HG03097 (cell line): ENCODE measurements at regions not wholly inside any gene's neighbourhood (a gene's known extent, or its start where the extent isn't known, plus 50 kb on each side); places are given as distances from the start of the nearest gene placed in this dataset.

Experiments used
- ATAC-seq: cut with Tn5 transposase; IDR thresholded peaks from one replicate; pipeline ENCODE4 v1.9.1; 2021; ENCODE audit not compliant: unreplicated experiment, low FRiP score

- no peak for ATAC-seq
These were observed 55.5 kb upstream of the ST6GAL2 start for GRCh38 chr2:106941372-106941993.

- ATAC-seq: no peak
These were observed 57.7 kb upstream of the ST6GAL2 start for GRCh38 chr2:106943468-106944200.

- no peak for ATAC-seq
These were observed 58.2 kb upstream of the ST6GAL2 start for GRCh38 chr2:106944215-106944614.

GRCh38 chr2:106948540-106948939 lies 62.6 kb upstream of the ST6GAL2 start:
- ATAC-seq: no peak

- ATAC-seq: no peak
These were observed 67.3 kb upstream of the ST6GAL2 start for GRCh38 chr2:106953236-106953635.

GRCh38 chr2:106953779-106954178 lies 67.8 kb upstream of the ST6GAL2 start:
- no peak for ATAC-seq

GRCh38 chr2:106954304-106954703 lies 68.3 kb upstream of the ST6GAL2 start:
- ATAC-seq: no peak

GRCh38 chr2:106956416-106956815 lies 70.4 kb upstream of the ST6GAL2 start:
- no peak for ATAC-seq

GRCh38 chr2:106956879-106957278 lies 70.9 kb upstream of the ST6GAL2 start:
- no peak for ATAC-seq

GRCh38 chr2:106959975-106960682 lies 74.2 kb upstream of the ST6GAL2 start:
- ATAC-seq: no peak

GRCh38 chr2:106960683-106961161 lies 74.8 kb upstream of the ST6GAL2 start:
- no peak for ATAC-seq

- no peak for ATAC-seq
These were observed 75.4 kb upstream of the ST6GAL2 start for GRCh38 chr2:106961328-106961727.

- no peak for ATAC-seq
These were observed 77.2 kb upstream of the ST6GAL2 start for GRCh38 chr2:106963156-106963555.

- ATAC-seq: no peak
These were observed 77.9 kb upstream of the ST6GAL2 start for GRCh38 chr2:106963893-106964292.

- ATAC-seq: no peak
These were observed 79.6 kb upstream of the ST6GAL2 start for GRCh38 chr2:106965611-106966010.

- ATAC-seq: no peak
These were observed 83.8 kb upstream of the ST6GAL2 start for GRCh38 chr2:106969777-106970176.

- no peak for ATAC-seq
These were observed 84.7 kb upstream of the ST6GAL2 start for GRCh38 chr2:106970471-106971261.

GRCh38 chr2:106972782-106973181 lies 86.8 kb upstream of the ST6GAL2 start:
- ATAC-seq: no peak

- ATAC-seq: no peak
These were observed 88.9 kb upstream of the ST6GAL2 start for GRCh38 chr2:106974891-106975290.

- ATAC-seq: no peak
These were observed 89.7 kb upstream of the ST6GAL2 start for GRCh38 chr2:106975641-106976040.

- no peak for ATAC-seq
These were observed 90.6 kb upstream of the ST6GAL2 start for GRCh38 chr2:106976548-106976947.
